Stimulated activated naive CD8-positive, alpha-beta T cell treated with anti-CD3 and anti-CD28 coated beads, Interleukin-15, Interleukin-2, amounts not matched to agents 100 ng/mL and 50 ng/mL, for 24 hours (primary cell): ENCODE measurements at regions not wholly inside any gene's neighbourhood (a gene's known extent, or its start where the extent isn't known, plus 50 kb on each side); places are given as distances from the start of the nearest gene placed in this dataset.
A peak's percentile ranks its signal among the peaks of the same experiment; 100 is the strongest.

Experiments
- H3K27ac Mint-ChIP-seq: one replicate; pipeline ENCODE4 v1.8.0; 2021; ENCODE audit warnings: mild to moderate bottlenecking, mixed read lengths
- H3K27me3 Mint-ChIP-seq: one replicate; pipeline ENCODE4 v1.8.0; 2021; ENCODE audit warnings: mixed read lengths
- H3K36me3 Mint-ChIP-seq: one replicate; pipeline ENCODE4 v1.8.0; 2021; ENCODE audit warnings: low read depth, mixed read lengths
- H3K4me1 Mint-ChIP-seq: one replicate; pipeline ENCODE4 v1.8.0; 2021; ENCODE audit warnings: low read depth, mixed read lengths
- H3K4me3 Mint-ChIP-seq: one replicate; pipeline ENCODE4 v1.8.0; 2021; ENCODE audit warnings: mild to moderate bottlenecking, mixed read lengths
- H3K9me3 Mint-ChIP-seq: one replicate; pipeline ENCODE4 v1.8.0; 2021; ENCODE audit warnings: mixed read lengths

GRCh38 chr12:94722664-94723063 is 72.3 kb upstream of the TMCC3 start:
- Mint-ChIP-seq H3K4me1 (peaks cover 10% of the 10 kb centered on the region), H3K27me3 (peaks cover 4% of the 10 kb centered on the region), H3K27ac (no peak overlapping the region), H3K9me3 (no peaks in the 10 kb centered on the region), H3K4me3 (no peak overlapping the region), H3K36me3 (no peaks in the 10 kb centered on the region)

GRCh38 chr12:94721173-94721572 is 70.8 kb upstream of the TMCC3 start:
- Mint-ChIP-seq H3K9me3 (no peaks in the 10 kb centered on the region), H3K27ac (peak overlapping the region; percentile 3), H3K27me3 (peaks cover 8% of the 10 kb centered on the region), H3K36me3 (no peaks in the 10 kb centered on the region), H3K4me1 (peaks cover 10% of the 10 kb centered on the region), H3K4me3 (no peak overlapping the region)

- no peaks in the 10 kb centered on the region for H3K9me3 Mint-ChIP-seq
- no peaks in the 10 kb centered on the region for H3K36me3 Mint-ChIP-seq
- H3K27me3 Mint-ChIP-seq, result peaks cover 11% of the 10 kb centered on the region
- H3K27ac Mint-ChIP-seq, result no peak overlapping the region
- H3K4me1 Mint-ChIP-seq, result peaks cover 10% of the 10 kb centered on the region
- H3K4me3 Mint-ChIP-seq, result no peak overlapping the region
Measured at GRCh38 chr12:94718114-94718513, 67.8 kb upstream of the TMCC3 start.

- H3K4me3 Mint-ChIP-seq, result no peak overlapping the region
- no peaks in the 10 kb centered on the region for H3K36me3 Mint-ChIP-seq
- H3K9me3 Mint-ChIP-seq, result no peaks in the 10 kb centered on the region
- peaks cover 11% of the 10 kb centered on the region for H3K27me3 Mint-ChIP-seq
- H3K4me1 Mint-ChIP-seq, result peaks cover 10% of the 10 kb centered on the region
- H3K27ac Mint-ChIP-seq, result no peak overlapping the region
Measured at GRCh38 chr12:94717656-94718055, 67.3 kb upstream of the TMCC3 start.

GRCh38 chr12:94717108-94717507 is 66.8 kb upstream of the TMCC3 start:
- peaks cover 10% of the 10 kb centered on the region for H3K4me1 Mint-ChIP-seq

GRCh38 chr12:94716339-94716738 is 66.0 kb upstream of the TMCC3 start:
- Mint-ChIP-seq H3K4me3 (no peak overlapping the region), H3K9me3 (no peaks in the 10 kb centered on the region), H3K27me3 (peaks cover 11% of the 10 kb centered on the region), H3K36me3 (no peaks in the 10 kb centered on the region), H3K27ac (no peak overlapping the region), H3K4me1 (peaks cover 4% of the 10 kb centered on the region)

More at GRCh38 chr12:94717108-94717507, 66.8 kb upstream of the TMCC3 start:
- Mint-ChIP-seq H3K36me3 (no peaks in the 10 kb centered on the region), H3K9me3 (no peaks in the 10 kb centered on the region), H3K27ac (no peak overlapping the region), H3K4me3 (no peak overlapping the region), H3K27me3 (peaks cover 11% of the 10 kb centered on the region)

GRCh38 chr12:94714378-94715114 is 64.2 kb upstream of the TMCC3 start:
- peaks cover 11% of the 10 kb centered on the region for H3K27me3 Mint-ChIP-seq
- no peaks in the 10 kb centered on the region for H3K36me3 Mint-ChIP-seq
- H3K9me3 Mint-ChIP-seq, result no peaks in the 10 kb centered on the region
- no peak overlapping the region for H3K4me3 Mint-ChIP-seq
- no peak overlapping the region for H3K27ac Mint-ChIP-seq
- no peaks in the 10 kb centered on the region for H3K4me1 Mint-ChIP-seq

- H3K36me3 Mint-ChIP-seq, result no peaks in the 10 kb centered on the region
- no peaks in the 10 kb centered on the region for H3K4me1 Mint-ChIP-seq
- no peaks in the 10 kb centered on the region for H3K9me3 Mint-ChIP-seq
- peaks cover 7% of the 10 kb centered on the region for H3K27me3 Mint-ChIP-seq
- no peak overlapping the region for H3K4me3 Mint-ChIP-seq
- no peak overlapping the region for H3K27ac Mint-ChIP-seq
Measured at GRCh38 chr12:94712815-94713515, 62.6 kb upstream of the TMCC3 start.

GRCh38 chr12:94710933-94711332 is 60.6 kb upstream of the TMCC3 start:
- Mint-ChIP-seq H3K27me3 (peaks cover 3% of the 10 kb centered on the region), H3K4me3 (no peak overlapping the region), H3K27ac (no peak overlapping the region), H3K4me1 (peaks cover 4% of the 10 kb centered on the region), H3K9me3 (no peaks in the 10 kb centered on the region), H3K36me3 (no peaks in the 10 kb centered on the region)

GRCh38 chr12:94707892-94708291 is 57.5 kb upstream of the TMCC3 start:
- peaks cover 3% of the 10 kb centered on the region for H3K27me3 Mint-ChIP-seq
- H3K27ac Mint-ChIP-seq, result no peak overlapping the region
- no peaks in the 10 kb centered on the region for H3K36me3 Mint-ChIP-seq
- H3K4me3 Mint-ChIP-seq, result no peak overlapping the region
- no peaks in the 10 kb centered on the region for H3K9me3 Mint-ChIP-seq
- H3K4me1 Mint-ChIP-seq, result peaks cover 14% of the 10 kb centered on the region

GRCh38 chr12:94707036-94707435 is 56.7 kb upstream of the TMCC3 start:
- Mint-ChIP-seq H3K9me3 (no peaks in the 10 kb centered on the region), H3K27me3 (peaks cover 3% of the 10 kb centered on the region), H3K27ac (no peak overlapping the region), H3K4me3 (no peak overlapping the region), H3K36me3 (no peaks in the 10 kb centered on the region), H3K4me1 (peaks cover 14% of the 10 kb centered on the region)

- H3K27ac Mint-ChIP-seq, result no peak overlapping the region
Measured at GRCh38 chr12:94706250-94706661, 55.9 kb upstream of the TMCC3 start.

GRCh38 chr12:94705676-94706075 is 55.3 kb upstream of the TMCC3 start:
- Mint-ChIP-seq H3K4me3 (no peak overlapping the region), H3K36me3 (no peaks in the 10 kb centered on the region), H3K9me3 (no peaks in the 10 kb centered on the region), H3K4me1 (peaks cover 14% of the 10 kb centered on the region), H3K27me3 (peaks cover 3% of the 10 kb centered on the region), H3K27ac (no peak overlapping the region)

More at GRCh38 chr12:94706250-94706661, 55.9 kb upstream of the TMCC3 start:
- no peaks in the 10 kb centered on the region for H3K36me3 Mint-ChIP-seq
- peaks cover 3% of the 10 kb centered on the region for H3K27me3 Mint-ChIP-seq
- no peaks in the 10 kb centered on the region for H3K9me3 Mint-ChIP-seq
- peaks cover 14% of the 10 kb centered on the region for H3K4me1 Mint-ChIP-seq
- no peak overlapping the region for H3K4me3 Mint-ChIP-seq

- H3K4me3 Mint-ChIP-seq, result no peak overlapping the region
- H3K27ac Mint-ChIP-seq, result no peak overlapping the region
- no peaks in the 10 kb centered on the region for H3K9me3 Mint-ChIP-seq
- peaks cover 14% of the 10 kb centered on the region for H3K4me1 Mint-ChIP-seq
- H3K27me3 Mint-ChIP-seq, result peaks cover 3% of the 10 kb centered on the region
- no peaks in the 10 kb centered on the region for H3K36me3 Mint-ChIP-seq
Measured at GRCh38 chr12:94704452-94705306, 54.3 kb upstream of the TMCC3 start.

GRCh38 chr12:94702696-94703095 is 52.3 kb upstream of the TMCC3 start:
- Mint-ChIP-seq H3K9me3 (no peaks in the 10 kb centered on the region), H3K4me1 (peaks cover 14% of the 10 kb centered on the region), H3K36me3 (no peaks in the 10 kb centered on the region), H3K4me3 (no peak overlapping the region), H3K27me3 (peaks cover 3% of the 10 kb centered on the region), H3K27ac (no peak overlapping the region)
